ENCODE measurements at regions not wholly inside any gene's neighbourhood (a gene's known extent, or its start where the extent isn't known, plus 50 kb on each side); places are given as distances from the start of the nearest gene placed in this dataset.

- Histone ChIP-seq H3K9ac (replicated peaks; ENCODE audit: extremely low read depth, insufficient read depth, low read length) (no peak overlapping the region), H3K36me3 (ENCODE audit: control insufficient read depth in 2 of 2, extremely low read depth in 1 of 2, insufficient read depth in 2 of 2, low read length in 2 of 2) (no peaks in the 10 kb centered on the region), H3K9me3 (replicated peaks; ENCODE audit: control insufficient read depth, insufficient read depth, low read length) (no peaks in the 10 kb centered on the region), H3K4me1 (ENCODE audit: control insufficient read depth, extremely low read depth, insufficient read depth, low read length) (no peaks in the 10 kb centered on the region), H2AFZ (ENCODE audit: low read depth, low read length) (no peak overlapping the region), H3K27ac (ENCODE audit: insufficient read depth, low read depth, low read length) (no peak overlapping the region), H4K20me1 (replicated peaks; ENCODE audit: control insufficient read depth, extremely low read depth, insufficient read depth, low read length) (no peaks in the 10 kb centered on the region), H3K9me1 (replicated peaks; ENCODE audit: control insufficient read depth, extremely low read depth, insufficient read depth, low read length) (no peaks in the 10 kb centered on the region), H3K27me3 (ENCODE audit: control insufficient read depth in 2 of 2, insufficient read depth in 2 of 2, low read length in 2 of 2) (no peaks in the 10 kb centered on the region), H3K79me2 (ENCODE audit: control insufficient read depth, insufficient read depth, low read length) (no peaks in the 10 kb centered on the region), H3K4me2 (ENCODE audit: insufficient read depth, low read length) (no peak overlapping the region), H3K4me3 (replicated peaks in 1 of 3; ENCODE audit: insufficient read depth in 1 of 3, low read depth in 1 of 3, low read length in 3 of 3) (no peak overlapping the region)
- ChIA-PET POLR2A (no interaction called here), CTCF (interaction anchor here (1.0 to 2.9 kb wide), 2 partner anchors 35 to 37 kb away, joined by 4 to 6 read pairs; no protein-coding TSS in a partner anchor)
- dilution Hi-C loops (cut with MboI; ENCODE audit: extremely low pct_ligation_motif_present, low sequenced_read_pairs) (no loop called here), intact Hi-C loops (cut with micrococcal nuclease) (no loop called here)
- TF ChIP-seq MAX (IDR thresholded peaks at IDR 0.05; ENCODE audit: insufficient read depth, insufficient read length): no peak
- no peak for TF ChIP-seq EZH2 (IDR thresholded peaks at IDR 0.05; ENCODE audit: borderline replicate concordance, low read depth, low read length, severe bottlenecking)
- no peak for TF ChIP-seq MYC (IDR thresholded peaks at IDR 0.05; ENCODE audit: low read depth, low read length)
- no peak for TF ChIP-seq CTCF (IDR thresholded peaks at IDR 0.05; ENCODE audit: extremely low read depth in 1 of 2, insufficient read depth in 1 of 2, low read depth in 1 of 2, low read length in 2 of 2)
- no peak for TF ChIP-seq GATA2 (IDR thresholded peaks at IDR 0.05; ENCODE audit: insufficient read depth, insufficient read length, low read depth, low read length)
- no peak for TF ChIP-seq POLR2A (IDR thresholded peaks at IDR 0.05; ENCODE audit: low read depth, low read length)
- no peak for TF ChIP-seq JUN (IDR thresholded peaks at IDR 0.05; ENCODE audit: borderline replicate concordance, insufficient read depth, insufficient read length, low read depth)
- BruUV-seq (replicated peaks): no TSS peak
- DNase-seq (ENCODE audit: low read depth, low spot score): no peak
- FAIRE-seq: no peak
These were observed 53.3 kb upstream of the PRSS3 start for GRCh38 chr9:33742051-33742450.

Measured in endothelial cell of umbilical vein (primary cell).